Kidney tubule cell (primary cell): ENCODE measurements at regions not wholly inside any gene's neighbourhood (a gene's known extent, or its start where the extent isn't known, plus 50 kb on each side); places are given as distances from the start of the nearest gene placed in this dataset.

Source experiments
- DNase-seq: peaks from one replicate; pipeline ENCODE4 v3.0.0-alpha.2; 2018; ENCODE audit warnings: low spot score

GRCh38 chrX:69362856-69363255 lies 141.3 kb upstream of the NALF2 start:
- DNase-seq: peak; percentile 47

GRCh38 chrX:69362354-69362753 lies 141.8 kb upstream of the NALF2 start:
- no peak for DNase-seq

GRCh38 chrX:69361311-69361845 lies 142.7 kb upstream of the NALF2 start:
- no peak for DNase-seq

- DNase-seq: no peak
Measured at GRCh38 chrX:69357317-69357716, 146.8 kb upstream of the NALF2 start.

GRCh38 chrX:69324851-69325250 lies 159.6 kb upstream of the PJA1 start:
- DNase-seq: no peak

- DNase-seq: no peak
Measured at GRCh38 chrX:69323786-69324720, 158.8 kb upstream of the PJA1 start.

- DNase-seq: no peak
Measured at GRCh38 chrX:69321789-69322188, 156.5 kb upstream of the PJA1 start.

- no peak for DNase-seq
Measured at GRCh38 chrX:69321006-69321655, 155.9 kb upstream of the PJA1 start.

GRCh38 chrX:69320116-69320515 lies 154.9 kb upstream of the PJA1 start:
- DNase-seq: no peak

GRCh38 chrX:69319376-69319775 lies 154.1 kb upstream of the PJA1 start:
- no peak for DNase-seq

- DNase-seq: no peak
Measured at GRCh38 chrX:69318651-69319340, 153.5 kb upstream of the PJA1 start.

GRCh38 chrX:69317721-69318120 lies 152.5 kb upstream of the PJA1 start:
- no peak for DNase-seq

- no peak for DNase-seq
Measured at GRCh38 chrX:69314436-69315348, 149.4 kb upstream of the PJA1 start.

GRCh38 chrX:69313617-69314290 lies 148.5 kb upstream of the PJA1 start:
- DNase-seq: no peak

GRCh38 chrX:69311936-69312670 lies 146.8 kb upstream of the PJA1 start:
- DNase-seq: no peak

GRCh38 chrX:69309074-69309792 lies 144.0 kb upstream of the PJA1 start:
- no peak for DNase-seq

- no peak for DNase-seq
Measured at GRCh38 chrX:69307756-69308155, 142.5 kb upstream of the PJA1 start.

- DNase-seq: no peak
Measured at GRCh38 chrX:69307029-69307428, 141.8 kb upstream of the PJA1 start.

- no peak for DNase-seq
Measured at GRCh38 chrX:69306063-69306404, 140.8 kb upstream of the PJA1 start.
